Stomach (tissue), 8 donors: ENCODE measurements at regions not wholly inside any gene's neighbourhood (a gene's known extent, or its start where the extent isn't known, plus 50 kb on each side); places are given as distances from the start of the nearest gene placed in this dataset.
A peak's percentile ranks its signal among the peaks of the same experiment; 100 is the strongest.
"Not testable (repeated sequence)": the region's sequence is repeated elsewhere in the genome, so short reads cannot be mapped to it uniquely, and the experiment has no call there.

Source experiments
- DNase-seq, 2 donors: peaks; one replicate each; pipeline versions ENCODE4 v3.0.0 to v3.0.0-alpha.2; 2013 to 2019
- H3K27ac ChIP-seq, 5 donors: fragments of 200-600 bp in 4 of 5; sonication (generic) in 4 of 5; one replicate each; pipeline ENCODE4 v1.5.1; 2013 to 2019; ENCODE audit warnings: mild to moderate bottlenecking in 1 of 5, moderate library complexity in 1 of 5
- H3K27me3 ChIP-seq, 3 donors: fragments of 200-600 bp; sonication (generic); one replicate each; pipeline ENCODE4 v1.5.1; 2017 to 2019; ENCODE audit warnings: mixed run types in 1 of 3
- H3K36me3 ChIP-seq, 4 donors: fragments of 200-600 bp; sonication (generic); 1 replicate in 3 of 4; 2 replicates in 1 of 4; pipeline ENCODE4 v1.5.1; 2016 to 2019
- H3K4me1 ChIP-seq, 4 donors: fragments of 200-600 bp; sonication (generic); one replicate each; pipeline ENCODE4 v1.5.1; 2016 to 2019
- H3K4me3 ChIP-seq, 4 donors: fragments of 200-600 bp; sonication (generic) in 3 of 4; one replicate each; pipeline ENCODE4 v1.5.1; 2016 to 2019; ENCODE audit warnings: mild to moderate bottlenecking in 1 of 4
- H3K9me3 ChIP-seq, 4 donors: fragments of 200-600 bp; sonication (generic); one replicate each; pipeline ENCODE4 v1.5.1; 2016 to 2019
- EP300 ChIP-seq: sonication (generic); formaldehyde crosslinking; IDR thresholded peaks from one replicate; pipeline ENCODE4 v1.6.1; 2017; ENCODE audit warnings: antibody characterized with exemption
- POLR2A ChIP-seq, 4 donors: fragments of 450-650 bp; IDR thresholded peaks; one replicate each; pipeline ENCODE4 v1.6.1; 2016; ENCODE audit warnings: antibody characterized with exemption in 4 of 4, control low read depth in 2 of 4, mild to moderate bottlenecking in 1 of 4, moderate library complexity in 1 of 4
- POLR2AphosphoS5 ChIP-seq, 3 donors: sonication (generic); formaldehyde crosslinking; IDR thresholded peaks; one replicate each; pipeline ENCODE4 v1.6.1; 2016; ENCODE audit warnings: antibody characterized with exemption in 3 of 3
- WGBS, 5 donors: extraction: QIAGEN DNeasy Blood & Tissue Kit in 3 of 5; methylation state at CpG; one replicate each; pipeline versions ENCODE4 v1.1.5 to v1.1.7; 2013 to 2018; 5-methylcytosine and 5-hydroxymethylcytosine counted together
- intact Hi-C: fragments of 100-400 bp; cut with DNase I; formaldehyde crosslinking; loops from one replicate; pipeline ENCODE4 v1.15.1; 2023; ENCODE audit warnings: low total_unique reads
- TF ChIP-seq, protein P1 (sequence below), 7 experiments: fragments of 450-650 bp in 4 of 7; fragments of 200-600 bp in 3 of 7; sonication (generic) in 3 of 7; IDR thresholded peaks; one replicate each; pipeline ENCODE4 v1.5.1; 2016 to 2019; ENCODE audit warnings: antibody characterized with exemption in 7 of 7, control low read depth in 2 of 7, mild to moderate bottlenecking in 1 of 7
- donor health status: healthy with polysubstance abuse.
- donor health status: Bipolar disorder and iron deficiency.
- donor health status: healthy.

DNA sequence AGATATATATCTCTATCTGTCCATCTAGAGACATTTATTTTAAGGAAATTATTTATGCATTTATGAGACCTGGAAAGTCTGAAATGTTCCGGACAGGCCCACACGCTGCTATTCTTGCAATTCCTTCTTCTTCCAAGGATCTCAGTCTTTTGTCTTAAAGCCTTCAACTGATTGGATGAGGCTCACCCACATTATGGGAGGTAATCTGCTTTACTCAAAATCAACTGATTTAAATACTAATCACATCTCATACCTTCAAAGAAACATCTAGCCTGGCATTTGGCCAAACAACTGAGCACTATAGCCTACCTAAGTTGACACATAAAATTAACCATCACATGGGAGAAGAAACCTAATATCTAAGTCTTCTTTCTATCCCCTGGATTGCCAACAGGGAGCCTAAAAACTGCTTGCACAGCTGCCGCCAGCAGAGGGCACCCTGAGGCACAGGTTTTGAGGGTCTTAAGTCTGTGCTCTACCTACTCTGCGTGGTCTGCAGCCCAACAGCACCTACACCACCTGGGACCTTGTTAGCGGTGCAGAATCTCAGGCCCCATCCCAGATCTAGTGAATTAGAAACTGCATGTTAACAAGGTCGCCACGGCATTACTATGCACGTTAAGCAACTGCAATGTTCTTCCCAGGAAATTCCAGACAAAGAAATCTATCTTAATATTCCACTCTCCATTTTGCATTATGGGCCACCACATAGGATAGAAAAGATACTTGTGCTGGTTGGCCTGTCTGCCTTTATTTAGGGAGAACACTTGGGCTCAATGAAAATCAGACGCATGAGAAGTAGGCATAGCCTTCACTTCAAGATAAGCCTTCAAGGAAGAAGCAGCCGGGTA lies 249.7 kb downstream of the FOXG1 start:
- intact Hi-C loops, result no loop called here
- no peak for TF ChIP-seq EP300
- no peak for TF ChIP-seq POLR2A (IDR thresholded peaks at IDR 0.05)
- no peak for TF ChIP-seq POLR2AphosphoS5 (IDR thresholded peaks at IDR 0.05)
- TF ChIP-seq, protein P1, sequence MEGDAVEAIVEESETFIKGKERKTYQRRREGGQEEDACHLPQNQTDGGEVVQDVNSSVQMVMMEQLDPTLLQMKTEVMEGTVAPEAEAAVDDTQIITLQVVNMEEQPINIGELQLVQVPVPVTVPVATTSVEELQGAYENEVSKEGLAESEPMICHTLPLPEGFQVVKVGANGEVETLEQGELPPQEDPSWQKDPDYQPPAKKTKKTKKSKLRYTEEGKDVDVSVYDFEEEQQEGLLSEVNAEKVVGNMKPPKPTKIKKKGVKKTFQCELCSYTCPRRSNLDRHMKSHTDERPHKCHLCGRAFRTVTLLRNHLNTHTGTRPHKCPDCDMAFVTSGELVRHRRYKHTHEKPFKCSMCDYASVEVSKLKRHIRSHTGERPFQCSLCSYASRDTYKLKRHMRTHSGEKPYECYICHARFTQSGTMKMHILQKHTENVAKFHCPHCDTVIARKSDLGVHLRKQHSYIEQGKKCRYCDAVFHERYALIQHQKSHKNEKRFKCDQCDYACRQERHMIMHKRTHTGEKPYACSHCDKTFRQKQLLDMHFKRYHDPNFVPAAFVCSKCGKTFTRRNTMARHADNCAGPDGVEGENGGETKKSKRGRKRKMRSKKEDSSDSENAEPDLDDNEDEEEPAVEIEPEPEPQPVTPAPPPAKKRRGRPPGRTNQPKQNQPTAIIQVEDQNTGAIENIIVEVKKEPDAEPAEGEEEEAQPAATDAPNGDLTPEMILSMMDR (IDR thresholded peaks at IDR 0.05), result peak in 1 of 7 experiments; percentile 26
- DNase-seq, result peak in 1 of 2 donors; percentile 51
- 41 to 51% (median 44%) methylated on average over 10 of the region's 10 CpGs for WGBS, 5 donors
- Histone ChIP-seq H3K4me1 (no peaks in the 10 kb centered on the region), H3K4me3 (no peak overlapping the region), H3K27me3 (no peaks in the 10 kb centered on the region), H3K27ac (no peak overlapping the region), H3K9me3 (peaks cover 0 to 7% (median 0%) of the 10 kb centered on the region in 4 donors), H3K36me3 (no peaks in the 10 kb centered on the region)

DNA sequence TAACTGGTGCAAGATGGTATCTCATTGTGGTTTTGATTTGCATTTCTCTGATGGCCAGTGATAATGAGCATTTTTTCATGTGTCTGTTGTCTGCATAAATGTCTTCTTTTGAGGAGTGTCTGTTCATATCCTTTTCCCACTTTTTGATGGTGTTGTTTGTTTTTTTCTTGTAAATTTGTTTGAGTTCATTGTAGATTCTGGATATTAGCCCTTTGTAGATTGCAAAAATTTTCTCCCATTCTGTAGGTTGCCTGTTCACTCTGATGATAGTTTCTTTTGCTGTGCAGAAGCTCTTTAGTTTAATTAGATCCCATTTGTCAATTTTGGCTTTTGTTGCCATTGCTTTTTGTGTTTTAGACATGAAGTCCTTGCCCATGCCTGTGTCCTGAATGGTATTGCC lies 256.9 kb downstream of the FOXG1 start:
- H3K4me1 ChIP-seq, H3K36me3 ChIP-seq, intact Hi-C loops, H3K27ac ChIP-seq, H3K27me3 ChIP-seq, H3K4me3 ChIP-seq, DNase-seq: not testable (repeated sequence)
- peaks cover 0 to 52% (median 19%) of the 10 kb centered on the region in 4 donors for H3K9me3 ChIP-seq

DNA sequence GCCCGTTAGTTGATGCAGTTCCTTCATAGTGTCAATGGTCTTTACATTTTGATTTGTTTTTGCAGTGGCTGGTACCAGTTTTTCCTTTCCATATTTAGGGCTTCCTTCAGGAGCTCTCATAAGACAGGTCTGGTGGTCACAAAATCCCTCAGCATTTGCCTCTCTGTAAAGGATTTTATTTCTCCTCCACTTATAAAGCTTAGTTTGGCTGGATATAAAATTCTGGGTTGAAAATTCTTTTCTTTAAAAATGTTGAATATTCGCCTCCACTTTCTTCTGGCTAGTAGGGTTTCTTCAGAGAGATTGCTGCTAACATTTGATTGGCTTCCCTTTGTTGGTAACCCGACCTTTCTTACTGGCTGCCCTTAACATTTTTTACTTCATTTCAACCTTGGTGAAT lies 260.9 kb downstream of the FOXG1 start:
- DNase-seq, H3K36me3 ChIP-seq, H3K4me1 ChIP-seq, H3K4me3 ChIP-seq, H3K27me3 ChIP-seq, intact Hi-C loops, H3K27ac ChIP-seq: not testable (repeated sequence)
- 69 to 81% (median 73%) methylated on average over 3 of the region's 3 CpGs for WGBS, 5 donors
- H3K9me3 ChIP-seq, result peaks cover 0 to 47% (median 23%) of the 10 kb centered on the region in 4 donors

DNA sequence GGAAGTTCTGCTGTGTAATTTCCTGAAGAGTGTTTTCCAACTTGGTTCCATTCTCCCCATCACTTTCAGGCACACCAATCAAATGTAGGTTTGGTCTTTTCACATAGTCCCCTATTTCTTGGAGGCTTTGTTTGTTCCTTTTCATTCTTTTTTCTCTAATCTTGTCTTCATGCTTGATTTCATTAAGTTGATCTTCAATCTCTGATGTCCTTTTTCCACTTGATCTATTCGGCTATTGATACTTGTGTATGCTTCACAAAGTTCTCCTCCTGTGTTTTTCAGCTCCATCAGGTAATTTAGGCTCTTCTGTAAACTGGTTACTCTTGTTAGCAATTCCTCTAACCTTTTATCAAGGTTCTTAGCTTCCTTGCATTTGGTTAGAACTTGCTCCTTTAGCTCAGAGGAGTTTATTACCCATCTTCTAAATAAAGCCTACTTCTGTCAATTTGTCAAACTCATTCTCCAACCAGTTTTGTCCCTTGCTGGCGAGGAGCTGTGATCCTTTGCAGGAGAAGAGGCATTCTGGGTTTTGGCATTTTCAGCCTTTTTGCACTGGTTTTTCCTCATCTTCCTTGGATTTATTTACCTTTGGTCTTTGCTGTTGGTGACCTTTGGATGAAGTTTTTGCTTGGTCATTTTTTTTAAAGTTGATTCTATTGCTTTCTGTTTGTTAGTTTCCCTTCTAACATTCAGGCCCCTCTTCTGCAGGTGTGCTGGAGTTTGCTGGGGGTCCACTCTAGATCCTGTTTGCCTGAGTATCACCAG lies 261.5 kb downstream of the FOXG1 start:
- H3K36me3 ChIP-seq, H3K4me3 ChIP-seq, H3K4me1 ChIP-seq, DNase-seq, H3K27ac ChIP-seq, H3K27me3 ChIP-seq, intact Hi-C loops: not testable (repeated sequence)
- H3K9me3 ChIP-seq, result peaks cover 0 to 40% (median 21%) of the 10 kb centered on the region in 4 donors
- 67 to 82% (median 73%) methylated on average over 2 of the region's 2 CpGs for WGBS, 5 donors

DNA sequence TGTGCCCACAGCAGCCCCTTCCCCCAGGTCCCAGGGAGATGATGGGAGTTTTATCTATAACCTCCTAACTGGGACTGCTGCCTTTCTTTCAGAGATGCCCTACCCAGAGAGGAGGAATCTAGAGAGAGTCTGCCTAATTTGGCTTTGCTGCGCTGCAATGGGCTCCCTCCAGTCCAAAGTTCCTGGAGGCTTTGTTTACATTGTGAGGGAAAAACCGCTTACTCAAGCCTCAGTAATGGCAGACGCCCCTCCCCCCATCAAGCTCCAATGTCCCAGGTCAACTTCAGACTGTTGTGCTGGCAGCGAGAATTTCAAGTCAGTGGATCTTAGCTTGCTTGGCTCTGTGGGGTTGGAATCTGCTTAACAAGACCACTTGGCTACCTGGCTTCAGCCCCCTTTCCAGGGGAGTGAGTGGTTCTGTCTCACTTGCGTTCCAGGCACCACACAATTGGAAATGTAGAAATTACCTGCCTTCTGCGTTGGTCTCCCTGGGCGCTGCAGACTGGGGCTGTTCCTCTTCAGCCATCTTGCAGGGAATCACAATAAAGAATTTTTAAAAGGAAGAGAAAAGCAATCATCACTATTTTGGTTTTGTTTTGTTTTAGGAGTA lies 262.5 kb downstream of the FOXG1 start:
- no peaks in the 10 kb centered on the region for H3K4me1 ChIP-seq
- H3K27ac ChIP-seq, result no peak overlapping the region
- peaks cover 0 to 37% (median 20%) of the 10 kb centered on the region in 4 donors for H3K9me3 ChIP-seq
- 35 to 48% (median 37%) methylated on average over 7 of the region's 7 CpGs for WGBS, 5 donors
- intact Hi-C loops, result no loop called here
- H3K27me3 ChIP-seq, result no peaks in the 10 kb centered on the region
- no peaks in the 10 kb centered on the region for H3K36me3 ChIP-seq
- TF ChIP-seq POLR2A (IDR thresholded peaks at IDR 0.05) (no peak), POLR2AphosphoS5 (IDR thresholded peaks at IDR 0.05) (no peak), EP300 (no peak)
- TF ChIP-seq, protein P1 (IDR thresholded peaks at IDR 0.05), result no peak
- DNase-seq, result peak in 1 of 2 donors; percentile 31
- H3K4me3 ChIP-seq, result no peak overlapping the region
